Right lobe of liver (tissue), 6 donors: ENCODE measurements at regions not wholly inside any gene's neighbourhood (a gene's known extent, or its start where the extent isn't known, plus 50 kb on each side); places are given as distances from the start of the nearest gene placed in this dataset.

Source experiments
- ATAC-seq, 4 donors: fragments of 200-7000 bp; cut with Tn5 transposase; one replicate each; pipeline ENCODE4 v1.9.1; 2020; ENCODE audit warnings: mild to moderate bottlenecking in 4 of 4, moderate library complexity in 4 of 4
- DNase-seq, 3 donors: peaks; one replicate each; pipeline ENCODE4 v3.0.0-alpha.2; 2020
- H3K27ac ChIP-seq, 3 donors: fragments of 200-600 bp; one replicate each; pipeline ENCODE4 v1.8.0; 2022
- H3K27me3 ChIP-seq, 2 donors: fragments of 200-600 bp; one replicate each; pipeline ENCODE4 v1.8.0; 2022
- H3K36me3 ChIP-seq, 4 donors: fragments of 200-600 bp; sonication (generic) in 1 of 4; one replicate each; pipeline versions ENCODE4 v1.5.1 to v1.8.0; 2017 to 2022; ENCODE audit warnings: control low read depth in 1 of 4
- H3K4me1 ChIP-seq, 4 donors: fragments of 200-600 bp; sonication (generic) in 1 of 4; one replicate each; pipeline versions ENCODE4 v1.5.1 to v1.8.0; 2017 to 2022; ENCODE audit warnings: control low read depth in 1 of 4
- H3K4me3 ChIP-seq, 3 donors: fragments of 200-600 bp; one replicate each; pipeline ENCODE4 v1.8.0; 2022
- H3K9me3 ChIP-seq, 4 donors: fragments of 200-600 bp; sonication (generic) in 1 of 4; one replicate each; pipeline versions ENCODE4 v1.5.1 to v1.8.0; 2017 to 2022; ENCODE audit warnings: control low read depth in 1 of 4
- CTCF ChIP-seq, 4 donors: fragments of 200-600 bp in 3 of 4; fragments of 450-650 bp in 1 of 4; IDR thresholded peaks; one replicate each; pipeline versions ENCODE4 v1.5.1 to v1.8.0; 2016 to 2022; ENCODE audit warnings: antibody characterized with exemption in 4 of 4, mild to moderate bottlenecking in 2 of 4
- POLR2A ChIP-seq: fragments of 450-650 bp; IDR thresholded peaks from one replicate; pipeline ENCODE4 v1.6.1; 2017; ENCODE audit warnings: antibody characterized with exemption, mild to moderate bottlenecking
- WGBS: methylation state at CpG from one replicate; pipeline ENCODE4 v1.1.6; 2018; ENCODE audit warnings: low coverage, low lambda C conversion rate; ENCODE audit not compliant: insufficient coverage; ENCODE audit errors: missing lambda C conversion rate; 5-methylcytosine and 5-hydroxymethylcytosine counted together
- intact Hi-C, 2 donors: fragments of 100-400 bp; cut with DNase I; formaldehyde crosslinking; loops; one replicate each; pipeline versions ENCODE4 v1.11.2 to v1.14.1; 2022
- donor health status: DM: no; HTN: yes; CAD: no.
- donor health status: DM: no; HTN: no; CAD: no.
- donor health status: DM: no; HTN: no; CAD: no.
- donor health status: DM: no; HTN: yes; CAD: no.
- donor health status: DM: no; HTN: yes; CAD: no.

GRCh38 chr1:37151789-37152188 lies 117.5 kb upstream of the GRIK3 start:
- Histone ChIP-seq H3K36me3 (no peaks in the 10 kb centered on the region), H3K4me3 (no peak overlapping the region), H3K9me3 (no peaks in the 10 kb centered on the region), H3K4me1 (no peaks in the 10 kb centered on the region), H3K27ac (no peak overlapping the region), H3K27me3 (no peaks in the 10 kb centered on the region)
- DNase-seq = no peak
- ATAC-seq = no peak
- 19% methylated on average over 3 of the region's 3 CpGs for WGBS
- TF ChIP-seq CTCF (IDR thresholded peaks at IDR 0.05) = no peak
- no peak for TF ChIP-seq POLR2A
- intact Hi-C loops = no loop called here

- no peaks in the 10 kb centered on the region for H3K27me3 ChIP-seq
- H3K4me1 ChIP-seq = no peaks in the 10 kb centered on the region
- H3K27ac ChIP-seq = no peak overlapping the region
- H3K36me3 ChIP-seq = no peaks in the 10 kb centered on the region
- no peak for DNase-seq
- intact Hi-C loops = no loop called here
- no peak for ATAC-seq
- WGBS = 55% methylated on average over 6 of the region's 6 CpGs
- TF ChIP-seq CTCF (IDR thresholded peaks at IDR 0.05) = no peak
- no peak overlapping the region for H3K4me3 ChIP-seq
- H3K9me3 ChIP-seq = no peaks in the 10 kb centered on the region
Observed at GRCh38 chr1:37152491-37152890, 118.2 kb upstream of the GRIK3 start.

- Histone ChIP-seq H3K36me3 (no peaks in the 10 kb centered on the region), H3K4me1 (no peaks in the 10 kb centered on the region), H3K4me3 (no peak overlapping the region), H3K27me3 (no peaks in the 10 kb centered on the region), H3K27ac (no peak overlapping the region), H3K9me3 (no peaks in the 10 kb centered on the region)
- 56% methylated on average over 3 of the region's 3 CpGs for WGBS
- DNase-seq = no peak
- intact Hi-C loops = no loop called here
- TF ChIP-seq CTCF (IDR thresholded peaks at IDR 0.05) = no peak
- TF ChIP-seq POLR2A = no peak
- ATAC-seq = no peak
Observed at GRCh38 chr1:37153116-37154100, 119.1 kb upstream of the GRIK3 start.

GRCh38 chr1:37156646-37157045 lies 122.3 kb upstream of the GRIK3 start:
- intact Hi-C loops = no loop called here

More at GRCh38 chr1:37156646-37157045, 122.3 kb upstream of the GRIK3 start:
- TF ChIP-seq CTCF (IDR thresholded peaks at IDR 0.05) = no peak
- no peak for TF ChIP-seq POLR2A
- DNase-seq (no peak), ATAC-seq (no peak)
- no peak overlapping the region for H3K27ac ChIP-seq
- H3K9me3 ChIP-seq = no peaks in the 10 kb centered on the region
- WGBS = 50% methylated on average over 7 of the region's 9 CpGs
- H3K27me3 ChIP-seq = no peaks in the 10 kb centered on the region
- H3K36me3 ChIP-seq = no peaks in the 10 kb centered on the region
- no peaks in the 10 kb centered on the region for H3K4me1 ChIP-seq
- H3K4me3 ChIP-seq = no peak overlapping the region
